Endodermal cell (in vitro differentiated cells): ENCODE measurements at regions not wholly inside any gene's neighbourhood (a gene's known extent, or its start where the extent isn't known, plus 50 kb on each side); places are given as distances from the start of the nearest gene placed in this dataset.

ENCODE experiments used
- DNase-seq: peaks from one replicate; pipeline ENCODE4 v3.0.0-alpha.2; 2017
- H3K27ac ChIP-seq: 2 replicates; pipeline ENCODE4 v1.5.1; 2013; ENCODE audit warnings: mild to moderate bottlenecking, low read depth, low read length, moderate library complexity
- H3K27me3 ChIP-seq: 2 replicates; pipeline ENCODE4 v1.6.1; 2013; ENCODE audit warnings: mild to moderate bottlenecking, low read length, moderate library complexity; ENCODE audit not compliant: insufficient read depth, control insufficient read depth, poor library complexity, severe bottlenecking
- H3K36me3 ChIP-seq: 2 replicates; pipeline ENCODE4 v1.7.0; 2013; ENCODE audit warnings: mild to moderate bottlenecking, low read length, moderate library complexity; ENCODE audit not compliant: control insufficient read depth, insufficient read depth
- H3K4me1 ChIP-seq: one replicate; pipeline ENCODE4 v1.7.0; 2013; ENCODE audit warnings: low read length; ENCODE audit not compliant: control insufficient read depth, insufficient read depth
- H3K4me3 ChIP-seq: 2 replicates; pipeline ENCODE4 v1.5.1; 2013; ENCODE audit warnings: mild to moderate bottlenecking, low read length, moderate library complexity
- H3K9ac ChIP-seq: 2 replicates; pipeline ENCODE4 v1.6.1; 2013; ENCODE audit warnings: mild to moderate bottlenecking, low read length, moderate library complexity; ENCODE audit not compliant: poor library complexity, severe bottlenecking; ENCODE audit errors: extremely low read depth
- H3K9me3 ChIP-seq: 2 replicates; pipeline ENCODE4 v1.6.1; 2013; ENCODE audit warnings: mild to moderate bottlenecking, low read length, moderate library complexity; ENCODE audit not compliant: control insufficient read depth
- H3K27ac Mint-ChIP-seq: 2 replicates; pipeline ENCODE4 v1.8.0; 2020; ENCODE audit warnings: mixed read lengths
- H3K27me3 Mint-ChIP-seq: 2 replicates; pipeline ENCODE4 v1.8.0; 2021; ENCODE audit warnings: mild to moderate bottlenecking, mixed read lengths; ENCODE audit not compliant: insufficient read depth
- H3K36me3 Mint-ChIP-seq: 2 replicates; pipeline ENCODE4 v1.8.0; 2020; ENCODE audit warnings: low read depth, mixed read lengths
- H3K4me1 Mint-ChIP-seq: 2 replicates; pipeline ENCODE4 v1.8.0; 2020; ENCODE audit warnings: mixed read lengths
- H3K4me3 Mint-ChIP-seq: 2 replicates; pipeline ENCODE4 v1.8.0; 2020; ENCODE audit warnings: mild to moderate bottlenecking, moderate library complexity, mixed read lengths
- H3K9me3 Mint-ChIP-seq: 2 replicates; pipeline ENCODE4 v1.8.0; 2020; ENCODE audit warnings: mild to moderate bottlenecking, mixed read lengths
- CTCF ChIP-seq: fragments of 200-600 bp; sonication (generic); conservative IDR thresholded peaks from 2 replicates; pipeline ENCODE4 v1.5.0; 2021; ENCODE audit warnings: antibody characterized with exemption, mild to moderate bottlenecking
- WGBS, 2 experiments: methylation state at CpG; one replicate each; pipeline versions ENCODE4 v1.1.5 to v1.1.7; 2013; ENCODE audit warnings: missing lambda C conversion rate in 2 of 2, mixed read lengths in 1 of 2; ENCODE audit not compliant: insufficient coverage in 1 of 2, insufficient read length in 1 of 2; 5-methylcytosine and 5-hydroxymethylcytosine counted together

DNA sequence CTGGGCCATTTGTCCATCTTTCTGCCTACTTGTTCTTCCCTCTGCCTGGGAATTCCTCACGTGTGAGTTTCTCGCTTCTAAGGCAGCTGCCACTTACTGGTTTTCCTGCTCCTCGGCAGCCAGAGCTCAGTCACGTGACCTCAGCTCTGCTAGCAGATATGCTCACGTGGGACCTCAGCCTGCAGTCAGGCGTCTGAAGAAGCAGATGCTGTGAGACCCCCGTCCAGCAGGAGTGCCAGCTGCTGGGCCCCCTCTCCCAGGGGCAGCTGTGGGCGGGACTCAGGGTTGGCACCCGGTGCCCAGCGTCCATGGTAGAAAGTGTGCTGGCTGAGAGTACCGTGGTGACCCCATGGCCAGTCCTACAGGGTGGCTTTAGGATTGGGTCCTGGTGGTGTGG lies 161.3 kb upstream of the TLE3 start:
- Mint-ChIP-seq H3K27me3 (peaks cover 21% of the 10 kb centered on the region), H3K27ac (no peak overlapping the region), H3K4me1 (peaks cover 9% of the 10 kb centered on the region), H3K4me3 (no peak overlapping the region), H3K9me3 (no peaks in the 10 kb centered on the region), H3K36me3 (no peaks in the 10 kb centered on the region)
- no peak overlapping the region for H3K9ac ChIP-seq
- H3K27ac ChIP-seq = peak overlapping the region; percentile 49
- no peaks in the 10 kb centered on the region for H3K9me3 ChIP-seq
- no peaks in the 10 kb centered on the region for H3K36me3 ChIP-seq
- no peak overlapping the region for H3K4me3 ChIP-seq
- no peak for DNase-seq
- 83 to 90% methylated on average over 7 to 11 of the region's 11 CpGs for WGBS, 2 experiments
- TF ChIP-seq CTCF = no peak
- H3K4me1 ChIP-seq = no peaks in the 10 kb centered on the region
- no peaks in the 10 kb centered on the region for H3K27me3 ChIP-seq

GRCh38 chr15:70258369-70259027 lies 160.8 kb upstream of the TLE3 start:
- Mint-ChIP-seq H3K27ac (no peak overlapping the region), H3K9me3 (no peaks in the 10 kb centered on the region), H3K36me3 (no peaks in the 10 kb centered on the region), H3K4me3 (no peak overlapping the region), H3K4me1 (peaks cover 7% of the 10 kb centered on the region), H3K27me3 (peaks cover 21% of the 10 kb centered on the region)
- Histone ChIP-seq H3K4me3 (no peak overlapping the region), H3K4me1 (no peaks in the 10 kb centered on the region), H3K36me3 (no peaks in the 10 kb centered on the region), H3K27me3 (peaks cover 5% of the 10 kb centered on the region), H3K9ac (no peak overlapping the region), H3K27ac (no peak overlapping the region), H3K9me3 (no peaks in the 10 kb centered on the region)
- no peak for TF ChIP-seq CTCF
- no peak for DNase-seq
- 85 to 90% methylated on average over 8 to 17 of the region's 17 CpGs for WGBS, 2 experiments

- no peak overlapping the region for H3K4me3 Mint-ChIP-seq
- Histone ChIP-seq H3K9me3 (no peaks in the 10 kb centered on the region), H3K27ac (no peak overlapping the region), H3K36me3 (no peaks in the 10 kb centered on the region), H3K4me3 (no peak overlapping the region), H3K9ac (no peak overlapping the region), H3K4me1 (no peaks in the 10 kb centered on the region), H3K27me3 (peaks cover 11% of the 10 kb centered on the region)
- H3K36me3 Mint-ChIP-seq = no peaks in the 10 kb centered on the region
- H3K4me1 Mint-ChIP-seq = peaks cover 7% of the 10 kb centered on the region
- WGBS, 2 experiments = 89 to 96% methylated on average over 7 to 8 of the region's 8 CpGs
- no peak for TF ChIP-seq CTCF
- H3K27me3 Mint-ChIP-seq = peaks cover 22% of the 10 kb centered on the region
- H3K27ac Mint-ChIP-seq = no peak overlapping the region
- H3K9me3 Mint-ChIP-seq = no peaks in the 10 kb centered on the region
- no peak for DNase-seq
These were observed 160.0 kb upstream of the TLE3 start for GRCh38 chr15:70257573-70258248.
